CD14-positive monocyte (primary cell): ENCODE measurements at regions not wholly inside any gene's neighbourhood (a gene's known extent, or its start where the extent isn't known, plus 50 kb on each side); places are given as distances from the start of the nearest gene placed in this dataset.

Source experiments
- DNase-seq, 3 donors: peaks; one replicate each; pipeline ENCODE4 v3.0.0-alpha.2; 2011 to 2022
- H2AFZ ChIP-seq: 2 replicates; pipeline ENCODE4 v1.6.0; 2012; ENCODE audit warnings: mild to moderate bottlenecking, low read depth, low read length, inconsistent platforms; ENCODE audit not compliant: insufficient read depth, poor library complexity, severe bottlenecking
- H3K27ac ChIP-seq, 2 donors: 1 replicate in 1 of 2; 2 replicates in 1 of 2; pipeline ENCODE4 v1.5.1; 2012 to 2013; ENCODE audit warnings: low read length in 2 of 2, control low read depth in 1 of 2, inconsistent platforms in 1 of 2, low read depth in 1 of 2, mild to moderate bottlenecking in 1 of 2
- H3K27me3 ChIP-seq, 2 donors: one replicate each; pipeline versions ENCODE4 v1.6.0 to v1.6.1; 2011 to 2013; ENCODE audit warnings: low read length in 2 of 2; ENCODE audit not compliant: control insufficient read depth in 2 of 2, insufficient read depth in 2 of 2
- H3K36me3 ChIP-seq, 2 donors: replicated peaks in 1 of 2; 1 replicate in 1 of 2; 2 replicates in 1 of 2; pipeline versions ENCODE4 v1.5.1 to v1.6.1; 2012 to 2013; ENCODE audit warnings: low read length in 2 of 2, control low read depth in 1 of 2, inconsistent platforms in 1 of 2, mild to moderate bottlenecking in 1 of 2; ENCODE audit not compliant: insufficient read depth in 2 of 2, control insufficient read depth in 1 of 2
- H3K4me1 ChIP-seq, 2 donors: 1 replicate in 1 of 2; 2 replicates in 1 of 2; pipeline versions ENCODE4 v1.5.1 to v1.6.1; 2012 to 2013; ENCODE audit warnings: low read length in 2 of 2, control low read depth in 1 of 2, inconsistent platforms in 1 of 2, mild to moderate bottlenecking in 1 of 2, moderate library complexity in 1 of 2; ENCODE audit not compliant: insufficient read depth in 2 of 2, control insufficient read depth in 1 of 2
- H3K4me2 ChIP-seq: replicated peaks from 2 replicates; pipeline ENCODE3; 2012; ENCODE audit warnings: low read length, moderate library complexity, mild to moderate bottlenecking; ENCODE audit not compliant: poor library complexity, severe bottlenecking; ENCODE audit errors: extremely low read depth
- H3K4me3 ChIP-seq, 3 experiments: fragments of 200-600 bp in 1 of 3; sonication (generic) in 1 of 3; replicated peaks in 1 of 3; 1 replicate in 2 of 3; 2 replicates in 1 of 3; pipeline ENCODE4 v1.5.1; 2011 to 2013; ENCODE audit warnings: low read length in 3 of 3, mild to moderate bottlenecking in 3 of 3, control low read depth in 2 of 3, low read depth in 2 of 3, inconsistent platforms in 1 of 3, moderate library complexity in 1 of 3
- H3K79me2 ChIP-seq: 2 replicates; pipeline ENCODE4 v1.6.0; 2012; ENCODE audit warnings: mild to moderate bottlenecking, control low read depth, inconsistent platforms, low read length, moderate library complexity; ENCODE audit not compliant: insufficient read depth
- H3K9ac ChIP-seq: 2 replicates; pipeline ENCODE4 v1.6.0; 2017; ENCODE audit warnings: low read length, mild to moderate bottlenecking; ENCODE audit not compliant: insufficient read depth, poor library complexity, severe bottlenecking
- H3K9me3 ChIP-seq, 2 donors: replicated peaks in 1 of 2; 1 replicate in 1 of 2; 2 replicates in 1 of 2; pipeline versions ENCODE4 v1.5.1 to v1.6.1; 2012 to 2013; ENCODE audit warnings: low read length in 2 of 2, control low read depth in 1 of 2; ENCODE audit not compliant: control insufficient read depth in 1 of 2, insufficient read depth in 1 of 2
- H4K20me1 ChIP-seq: 2 replicates; pipeline ENCODE4 v1.6.0; 2012; ENCODE audit warnings: mild to moderate bottlenecking, low read length, control low read depth, moderate library complexity; ENCODE audit not compliant: insufficient read depth
- H3K27ac Mint-ChIP-seq, 7 donors: one replicate each; pipeline ENCODE4 v1.8.0; 2020; ENCODE audit warnings: mild to moderate bottlenecking in 7 of 7, mixed read lengths in 7 of 7, moderate library complexity in 6 of 7, inconsistent platforms in 2 of 7
- H3K27me3 Mint-ChIP-seq, 3 donors: one replicate each; pipeline ENCODE4 v1.8.0; 2021 to 2022; ENCODE audit warnings: low read depth in 3 of 3, mild to moderate bottlenecking in 3 of 3, mixed read lengths in 3 of 3, moderate library complexity in 3 of 3, inconsistent platforms in 1 of 3
- H3K36me3 Mint-ChIP-seq, 2 donors: one replicate each; pipeline ENCODE4 v1.8.0; 2020; ENCODE audit warnings: mixed read lengths in 2 of 2, inconsistent platforms in 1 of 2, mild to moderate bottlenecking in 1 of 2
- H3K4me1 Mint-ChIP-seq: one replicate; pipeline ENCODE4 v1.8.0; 2020; ENCODE audit warnings: mild to moderate bottlenecking, mixed read lengths
- H3K4me3 Mint-ChIP-seq, 2 donors: one replicate each; pipeline ENCODE4 v1.8.0; 2020; ENCODE audit warnings: mild to moderate bottlenecking in 2 of 2, mixed read lengths in 2 of 2, moderate library complexity in 1 of 2
- H3K9me3 Mint-ChIP-seq, 7 donors: one replicate each; pipeline ENCODE4 v1.8.0; 2020 to 2022; ENCODE audit warnings: mixed read lengths in 7 of 7, mild to moderate bottlenecking in 6 of 7, moderate library complexity in 6 of 7, inconsistent platforms in 2 of 7
- WGBS: methylation state at CpG from one replicate; pipeline ENCODE4 v1.1.5; 2013; ENCODE audit warnings: missing lambda C conversion rate; ENCODE audit not compliant: insufficient coverage; 5-methylcytosine and 5-hydroxymethylcytosine counted together
- intact Hi-C, 2 donors: fragments of 100-400 bp; cut with micrococcal nuclease; formaldehyde crosslinking; loops; one replicate each; pipeline versions ENCODE4 v1.15.0 to v1.15.1; 2023
- TF ChIP-seq, protein P1 (sequence below): fragments of 200-600 bp; IDR thresholded peaks from one replicate; pipeline ENCODE4 v1.8.0; 2022; ENCODE audit warnings: antibody characterized with exemption, mild to moderate bottlenecking

DNA sequence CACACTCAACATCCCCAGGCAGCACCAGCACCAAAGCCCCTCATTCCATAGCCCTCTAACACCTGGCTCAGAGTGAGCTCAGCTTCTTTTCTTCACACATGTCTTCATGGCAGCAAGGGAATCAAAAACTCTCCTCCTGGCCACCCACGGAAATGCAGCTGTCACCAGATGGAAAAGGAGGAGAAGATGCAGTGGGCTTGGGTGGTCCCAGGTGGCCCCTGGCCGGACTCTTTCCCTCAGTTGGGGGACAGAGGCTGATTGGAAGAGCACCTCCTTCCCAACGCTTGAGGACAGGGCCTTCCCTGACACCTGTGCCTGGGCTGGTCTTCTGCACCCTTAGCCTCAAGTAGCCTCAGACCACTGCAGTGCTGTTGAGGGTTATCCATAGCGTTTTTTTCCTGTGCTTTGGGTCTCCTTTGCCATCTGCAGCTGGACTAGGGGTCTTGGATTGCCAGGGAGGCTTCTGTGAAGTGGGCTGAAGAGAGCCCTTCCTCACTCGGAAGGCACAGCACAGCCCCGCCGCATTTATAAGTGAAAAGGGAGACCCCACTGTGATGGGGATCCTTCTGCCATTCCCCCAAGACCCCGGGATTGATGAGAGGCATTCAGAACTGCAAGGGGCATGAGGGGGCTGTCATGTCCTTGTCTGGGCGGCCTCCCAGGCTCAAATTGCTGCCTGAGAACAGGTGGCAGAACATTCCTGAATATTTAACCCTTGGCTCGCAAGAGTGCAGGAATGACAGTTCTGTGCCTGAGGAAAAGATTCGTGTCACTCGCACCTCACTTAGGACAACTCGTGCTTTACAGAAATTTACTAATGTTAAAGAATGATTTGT is 200.0 kb downstream of the AUH start:
- no peaks in the 10 kb centered on the region for H3K9me3 Mint-ChIP-seq
- Histone ChIP-seq H3K79me2 (no peaks in the 10 kb centered on the region), H3K9ac (no peak overlapping the region), H4K20me1 (no peaks in the 10 kb centered on the region), H3K27ac (peak overlapping the region in 1 of 2 donors; percentile 67), H3K4me2 (no peak overlapping the region), H3K36me3 (no peaks in the 10 kb centered on the region), H3K27me3 (no peaks in the 10 kb centered on the region), H3K4me3 (no peak overlapping the region), H3K4me1 (peaks cover 42 to 52% of the 10 kb centered on the region in 2 donors), H3K9me3 (no peaks in the 10 kb centered on the region), H2AFZ (no peak overlapping the region)
- 95% methylated on average over 9 of the region's 13 CpGs for WGBS
- peaks cover 2 to 14% of the 10 kb centered on the region in 2 donors for H3K36me3 Mint-ChIP-seq
- TF ChIP-seq, protein P1, sequence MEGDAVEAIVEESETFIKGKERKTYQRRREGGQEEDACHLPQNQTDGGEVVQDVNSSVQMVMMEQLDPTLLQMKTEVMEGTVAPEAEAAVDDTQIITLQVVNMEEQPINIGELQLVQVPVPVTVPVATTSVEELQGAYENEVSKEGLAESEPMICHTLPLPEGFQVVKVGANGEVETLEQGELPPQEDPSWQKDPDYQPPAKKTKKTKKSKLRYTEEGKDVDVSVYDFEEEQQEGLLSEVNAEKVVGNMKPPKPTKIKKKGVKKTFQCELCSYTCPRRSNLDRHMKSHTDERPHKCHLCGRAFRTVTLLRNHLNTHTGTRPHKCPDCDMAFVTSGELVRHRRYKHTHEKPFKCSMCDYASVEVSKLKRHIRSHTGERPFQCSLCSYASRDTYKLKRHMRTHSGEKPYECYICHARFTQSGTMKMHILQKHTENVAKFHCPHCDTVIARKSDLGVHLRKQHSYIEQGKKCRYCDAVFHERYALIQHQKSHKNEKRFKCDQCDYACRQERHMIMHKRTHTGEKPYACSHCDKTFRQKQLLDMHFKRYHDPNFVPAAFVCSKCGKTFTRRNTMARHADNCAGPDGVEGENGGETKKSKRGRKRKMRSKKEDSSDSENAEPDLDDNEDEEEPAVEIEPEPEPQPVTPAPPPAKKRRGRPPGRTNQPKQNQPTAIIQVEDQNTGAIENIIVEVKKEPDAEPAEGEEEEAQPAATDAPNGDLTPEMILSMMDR = no peak
- H3K4me1 Mint-ChIP-seq = peaks cover 41% of the 10 kb centered on the region
- peak overlapping the region in 1 of 2 donors; percentile 79 for H3K4me3 Mint-ChIP-seq
- intact Hi-C loops = loop anchor here in 1 of 2 donors (1.0 to 10.0 kb wide), 3 partner anchors 10 to 133 kb away; no protein-coding TSS in a partner anchor
- H3K27ac Mint-ChIP-seq = peak overlapping the region in 6 of 7 donors; percentile 36 to 97 (median 94)
- no peak for DNase-seq
- H3K27me3 Mint-ChIP-seq = peaks cover 0 to 7% (median 5%) of the 10 kb centered on the region in 3 donors

DNA sequence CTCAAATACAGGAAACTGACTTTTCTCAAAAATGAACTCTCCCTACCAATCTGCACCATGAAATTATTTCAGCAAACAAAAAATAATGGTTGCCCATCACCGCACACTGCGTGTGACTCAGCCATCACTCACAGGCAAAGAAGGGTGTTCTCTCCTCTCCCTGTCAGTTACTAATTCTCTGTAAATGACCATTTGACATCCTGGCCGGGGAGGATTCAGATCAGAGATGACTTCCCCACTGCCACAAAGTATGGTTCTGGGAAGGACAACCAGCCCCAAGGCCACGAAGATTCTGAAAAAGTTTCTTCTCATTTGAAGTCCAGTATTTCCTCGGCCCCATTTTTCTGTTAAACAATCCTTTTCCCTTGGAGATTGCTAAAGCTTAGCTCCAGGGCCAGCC is 199.4 kb downstream of the AUH start:
- Histone ChIP-seq H3K9me3 (no peaks in the 10 kb centered on the region), H3K4me3 (no peak overlapping the region), H3K9ac (peak overlapping the region; percentile 16), H3K79me2 (no peaks in the 10 kb centered on the region), H3K4me1 (peaks cover 42 to 52% of the 10 kb centered on the region in 2 donors), H4K20me1 (no peaks in the 10 kb centered on the region), H3K27ac (peak overlapping the region; percentile 10 to 67), H3K4me2 (no peak overlapping the region), H3K36me3 (no peaks in the 10 kb centered on the region), H2AFZ (no peak overlapping the region), H3K27me3 (no peaks in the 10 kb centered on the region)
- Mint-ChIP-seq H3K36me3 (peaks cover 2 to 14% of the 10 kb centered on the region in 2 donors), H3K27ac (peak overlapping the region; percentile 77 to 97 (median 92)), H3K4me1 (peaks cover 41% of the 10 kb centered on the region), H3K4me3 (peak overlapping the region; percentile 65 to 79), H3K9me3 (no peaks in the 10 kb centered on the region), H3K27me3 (peaks cover 0 to 7% (median 4%) of the 10 kb centered on the region in 3 donors)
- DNase-seq = peak; percentile 84 to 88 (median 86)
- intact Hi-C loops = loop anchor here in 1 of 2 donors (1.0 to 10.0 kb wide), 3 partner anchors 11 to 132 kb away; no protein-coding TSS in a partner anchor
- TF ChIP-seq, protein P1 = no peak
- 25% methylated on average over 2 of the region's 5 CpGs for WGBS
